NCI-H446 (cell line): ENCODE measurements at regions not wholly inside any gene's neighbourhood (a gene's known extent, or its start where the extent isn't known, plus 50 kb on each side); places are given as distances from the start of the nearest gene placed in this dataset.

Source experiments
- DNase-seq, 2 experiments: peaks; one replicate each; lab custom pipeline; 2025; lab: John Stamatoyannopoulos, UW

DNA sequence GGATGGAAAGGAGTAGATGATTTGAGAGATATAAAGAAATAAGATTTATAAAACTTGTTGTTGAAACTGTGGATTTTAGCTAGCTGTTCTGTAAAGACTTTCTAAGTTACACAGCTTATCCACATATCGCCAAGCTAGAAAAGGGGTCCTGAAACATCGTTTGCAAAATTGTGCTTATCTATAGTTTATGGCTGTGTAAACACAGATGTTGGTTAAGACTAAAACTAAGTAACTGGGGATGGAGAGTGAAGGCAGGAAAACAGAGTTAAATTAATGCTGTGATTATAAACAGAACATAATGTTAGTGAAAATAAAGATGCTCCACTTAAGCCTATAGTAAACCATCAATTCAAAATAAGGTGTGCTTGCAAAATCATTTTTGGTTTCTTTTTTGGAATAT lies 311.3 kb upstream of the DDHD1 start:
- DNase-seq = no peak

DNA sequence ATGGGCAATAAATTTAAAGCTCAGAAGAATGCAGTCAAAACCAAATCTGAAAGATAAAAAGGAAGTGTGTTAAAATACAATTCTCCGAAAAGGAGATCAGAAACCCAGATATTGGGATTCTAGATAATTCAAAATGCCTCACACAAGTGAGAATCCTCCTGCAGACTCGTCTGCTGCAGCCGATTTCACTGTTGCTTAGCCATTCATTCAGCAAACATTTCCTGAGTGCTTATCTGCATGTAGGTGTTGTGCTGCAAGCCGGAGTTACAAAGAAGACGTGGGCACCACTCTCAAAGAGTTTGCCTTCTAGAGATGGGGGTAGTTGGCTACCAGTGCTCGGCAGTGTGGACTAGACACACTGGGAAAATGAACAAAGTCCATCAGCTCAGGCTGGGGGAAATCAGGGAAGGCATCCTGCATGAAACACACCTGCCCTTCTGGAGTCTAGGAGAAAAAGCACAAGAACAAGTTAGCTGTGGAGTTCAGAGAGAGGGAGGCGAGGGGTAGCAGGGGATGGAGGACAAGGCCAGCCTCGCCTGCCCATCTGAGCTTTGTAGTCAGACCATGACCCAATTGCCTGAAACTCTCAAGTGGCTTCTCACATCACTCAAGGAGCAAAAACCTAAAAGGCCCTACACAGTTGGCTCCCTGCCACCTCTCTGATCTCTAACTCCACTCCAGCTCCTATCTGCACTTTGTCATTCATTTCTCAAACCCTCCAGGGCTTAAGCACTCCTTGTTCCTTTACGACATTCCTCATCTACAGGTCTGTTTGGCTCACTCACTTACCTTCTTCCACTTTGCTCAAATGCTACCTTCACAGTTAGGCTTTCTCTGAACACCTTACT lies 310.0 kb upstream of the DDHD1 start:
- DNase-seq = no peak

DNA sequence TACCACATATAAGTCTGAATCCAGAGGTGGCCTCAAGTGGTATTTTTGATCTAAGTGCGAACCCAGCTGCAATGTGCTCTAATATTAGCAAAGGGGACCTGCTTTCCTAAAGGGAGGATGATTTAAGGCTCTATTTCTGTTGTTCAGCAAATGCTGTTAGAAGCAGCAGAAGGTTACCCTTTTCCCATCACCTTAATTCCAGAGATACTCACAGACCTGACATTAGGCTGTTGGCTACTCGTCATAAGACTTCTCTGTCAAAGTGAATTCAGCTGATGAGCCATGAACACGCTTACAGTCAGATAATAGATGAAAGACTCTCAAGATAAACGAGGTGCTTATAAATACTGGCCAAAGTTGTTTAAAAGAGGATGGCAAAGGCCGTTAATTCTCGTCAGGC lies 308.7 kb upstream of the DDHD1 start:
- no peak for DNase-seq

DNA sequence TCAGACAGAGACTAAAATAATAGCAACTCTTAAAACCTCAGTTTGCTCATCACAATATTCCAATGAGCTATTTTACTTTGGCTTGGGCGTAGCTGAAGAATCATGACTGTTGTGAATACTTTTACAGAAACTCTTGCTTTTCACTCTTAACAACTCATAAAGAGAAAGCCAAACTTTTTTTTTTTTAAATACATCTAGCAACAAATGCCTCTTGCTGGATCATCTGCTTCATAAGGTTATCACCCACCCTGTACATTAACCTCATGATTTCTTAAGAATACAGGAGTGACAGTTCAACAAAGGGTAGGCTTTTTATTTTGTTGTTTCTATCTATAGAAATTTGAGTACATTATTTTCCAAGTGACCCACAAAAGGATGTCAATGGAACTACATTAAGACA lies 307.4 kb upstream of the DDHD1 start:
- no peak for DNase-seq

DNA sequence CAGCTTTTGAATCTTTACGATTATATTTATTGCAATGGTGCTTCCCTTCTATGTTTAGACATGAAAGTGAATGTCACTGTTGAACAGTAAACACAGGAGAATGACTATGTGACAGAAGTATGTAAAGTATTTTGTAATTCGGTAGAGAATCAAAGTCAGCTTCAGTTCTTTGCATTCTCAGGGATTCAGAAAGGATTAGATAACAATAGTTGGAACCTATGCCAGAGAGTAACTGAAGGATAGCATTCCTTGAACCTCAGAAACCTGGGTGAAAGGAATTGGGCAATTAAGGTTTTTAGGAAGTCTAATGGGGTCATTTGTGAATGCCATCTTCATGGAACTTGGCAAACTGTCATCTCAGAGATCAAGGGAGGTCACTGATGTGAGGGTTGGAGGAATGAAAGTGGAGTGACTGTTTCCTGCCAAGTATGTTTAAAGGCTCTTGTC lies 305.3 kb upstream of the DDHD1 start:
- DNase-seq = no peak

DNA sequence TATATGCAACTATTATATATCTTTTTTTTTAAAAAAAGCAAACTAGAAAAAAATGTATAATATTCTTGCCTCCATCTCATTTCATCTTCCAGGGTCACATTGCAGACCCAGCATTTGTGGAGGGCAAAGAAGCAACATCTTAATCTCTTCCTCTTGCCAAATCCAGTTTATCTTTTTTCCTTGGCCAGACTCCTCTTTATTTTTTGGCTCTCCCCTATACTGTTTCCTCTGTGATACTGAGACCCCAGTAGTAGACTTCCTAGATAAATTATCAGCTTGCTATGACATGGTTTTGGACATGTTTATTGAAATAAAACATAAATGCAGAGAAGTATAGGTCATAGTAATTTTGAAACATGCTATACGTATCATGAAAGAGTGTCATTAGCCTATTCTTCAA lies 303.8 kb upstream of the DDHD1 start:
- no peak for DNase-seq

DNA sequence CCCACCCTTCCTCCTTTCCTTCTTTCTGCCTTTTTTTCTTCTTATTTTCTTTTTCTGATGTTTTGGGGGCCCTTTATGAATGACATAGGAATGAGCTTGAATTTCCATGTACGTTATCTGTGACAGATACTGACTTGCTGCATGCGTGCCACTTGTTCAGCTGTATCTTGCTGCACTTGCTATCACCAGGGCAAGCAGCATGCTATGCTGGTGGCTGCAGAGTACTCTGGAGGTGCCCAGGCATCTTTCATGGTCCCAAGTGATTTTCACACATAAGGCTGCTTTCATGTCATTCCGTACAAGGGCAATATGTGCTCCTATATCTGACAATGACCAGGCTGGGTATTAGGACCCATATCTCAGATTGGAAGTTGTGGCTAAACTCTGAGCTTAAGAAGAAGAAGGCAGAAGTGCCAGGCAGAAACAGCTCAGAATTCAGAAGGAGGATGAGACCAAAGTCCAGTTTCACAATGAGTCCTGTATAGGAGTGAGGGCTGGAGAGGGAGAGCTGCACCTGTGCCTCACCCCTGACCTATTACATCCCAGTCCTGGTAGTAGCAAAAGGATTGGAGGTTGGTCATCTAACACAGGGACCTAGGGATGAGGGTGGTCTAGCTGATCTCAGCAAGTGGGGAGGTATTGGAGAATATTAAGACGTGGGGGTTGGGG lies 299.0 kb upstream of the DDHD1 start:
- no peak for DNase-seq

DNA sequence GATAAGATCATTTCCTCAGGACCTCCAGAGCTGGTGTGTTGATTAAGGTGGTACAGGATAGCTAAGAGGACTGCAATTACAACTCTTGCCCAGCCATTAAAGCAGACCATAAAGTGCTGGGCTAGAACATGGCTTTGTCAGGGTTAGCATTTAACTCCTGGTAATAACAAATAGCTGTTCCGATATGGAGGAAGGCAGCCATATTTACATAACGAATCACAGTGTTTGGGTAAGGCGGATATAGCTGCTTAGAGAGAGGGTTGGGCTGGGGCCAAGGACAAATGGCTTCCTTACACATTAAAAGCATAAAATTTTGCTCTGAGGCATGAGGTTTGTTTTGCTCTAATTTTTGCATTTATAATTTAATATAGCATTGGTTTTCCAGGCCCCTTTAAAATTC lies 297.7 kb upstream of the DDHD1 start:
- no peak for DNase-seq

DNA sequence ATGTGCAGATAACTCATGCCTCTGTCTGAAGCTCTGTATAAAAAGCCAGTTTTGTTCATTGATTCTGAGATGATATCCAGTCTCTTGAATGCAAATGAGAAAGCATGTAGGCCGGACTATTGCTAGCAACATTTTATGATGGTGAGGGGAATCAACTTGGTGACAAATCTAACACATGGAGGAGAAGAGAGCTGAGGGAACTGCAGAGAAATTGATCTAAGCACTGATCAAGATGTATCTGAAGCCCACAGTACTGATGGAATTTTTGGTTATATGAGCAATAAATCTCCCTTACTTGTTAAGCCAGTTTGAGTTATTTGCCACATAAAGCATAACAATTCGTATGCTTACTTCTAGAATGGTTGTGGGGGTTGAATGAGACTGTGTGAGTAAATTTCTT lies 295.6 kb upstream of the DDHD1 start:
- DNase-seq = no peak

DNA sequence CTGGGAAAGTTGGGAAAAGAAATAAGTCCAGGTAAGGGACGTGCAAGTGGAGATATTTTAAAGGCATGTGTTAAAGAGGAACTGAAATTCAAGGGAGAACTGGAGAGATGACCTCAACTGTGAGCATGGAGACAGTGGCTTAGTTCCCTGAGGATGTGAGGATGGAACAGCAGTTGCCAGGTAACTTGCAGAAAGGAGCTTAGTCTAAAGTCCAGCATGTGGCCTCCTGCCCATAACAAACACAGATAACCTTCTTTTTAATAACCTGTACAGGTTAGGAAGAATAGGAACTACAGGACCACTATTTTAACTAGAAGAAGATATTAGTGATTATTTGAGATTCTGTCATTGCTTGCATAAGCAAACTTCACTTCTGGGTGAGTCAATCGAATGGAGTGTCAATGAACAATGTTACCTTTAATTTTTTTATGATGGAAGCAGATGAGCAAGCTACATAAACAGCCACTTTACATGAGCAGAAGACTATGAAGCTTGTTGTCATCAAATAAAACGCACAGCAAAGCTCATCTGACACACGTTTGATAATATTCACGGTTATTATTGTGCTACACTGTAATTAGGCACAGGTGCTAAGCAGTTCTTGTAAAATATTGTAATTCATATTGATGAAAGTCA lies 291.7 kb upstream of the DDHD1 start:
- DNase-seq = no peak

DNA sequence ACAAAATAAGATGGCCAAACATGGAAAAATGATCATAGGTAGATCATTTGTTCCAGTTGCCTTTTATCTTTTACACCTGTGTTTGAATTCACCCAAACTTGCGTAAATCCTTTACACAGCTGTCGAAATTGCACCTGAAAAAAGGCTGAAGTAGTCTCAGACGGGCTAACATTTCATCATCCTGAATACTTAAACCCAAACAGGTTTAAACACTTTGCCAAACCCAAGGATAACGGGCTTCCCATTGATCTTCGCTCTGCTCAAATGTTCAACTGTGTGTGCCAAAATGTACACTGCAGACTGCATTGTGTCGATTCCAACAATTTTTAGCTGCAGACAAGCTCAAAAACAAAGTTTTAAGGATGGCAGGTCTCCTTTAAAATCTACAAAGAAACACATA lies 288.7 kb upstream of the DDHD1 start:
- no peak for DNase-seq

DNA sequence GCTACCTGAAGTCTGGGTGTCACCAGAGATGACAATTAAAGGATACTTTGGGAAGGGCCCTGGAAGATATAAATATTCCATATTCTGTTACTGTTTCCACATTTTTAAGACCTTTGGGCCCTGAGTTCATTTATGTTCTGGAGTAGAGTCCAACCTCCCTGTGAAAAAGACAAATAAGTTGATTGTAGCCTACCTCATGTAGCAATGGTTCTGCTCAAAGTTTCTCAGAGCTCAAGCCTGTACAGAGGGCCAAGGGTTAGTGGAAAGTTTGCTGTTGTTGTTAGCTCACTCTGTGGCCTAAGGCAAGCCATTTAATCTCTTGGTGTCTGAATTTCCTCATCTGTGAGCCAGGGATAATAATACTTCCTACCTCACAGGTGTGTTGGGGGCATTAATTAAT lies 284.7 kb upstream of the DDHD1 start:
- DNase-seq = no peak

DNA sequence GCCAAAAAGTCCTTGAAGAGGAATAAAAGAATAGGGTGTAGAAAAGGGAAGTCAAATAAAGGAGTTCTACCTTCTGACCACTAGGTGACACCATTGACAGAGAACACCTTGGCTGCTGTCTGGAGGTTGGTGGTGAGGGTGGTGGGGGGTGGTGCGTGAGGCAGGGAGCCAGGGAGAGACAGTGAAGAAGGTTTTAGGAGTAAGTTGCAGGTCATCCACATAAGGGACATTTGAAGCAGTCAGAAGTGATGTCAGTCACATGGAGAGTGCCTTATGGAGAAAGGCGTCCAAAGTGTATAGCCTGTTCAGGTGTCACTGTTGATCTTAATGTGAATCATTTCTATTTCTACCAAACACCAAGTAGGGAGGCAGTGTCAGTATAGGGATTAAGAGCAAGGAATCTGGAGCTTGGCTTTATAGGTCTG lies 279.3 kb upstream of the DDHD1 start:
- peak; percentile 38 to 63 for DNase-seq

DNA sequence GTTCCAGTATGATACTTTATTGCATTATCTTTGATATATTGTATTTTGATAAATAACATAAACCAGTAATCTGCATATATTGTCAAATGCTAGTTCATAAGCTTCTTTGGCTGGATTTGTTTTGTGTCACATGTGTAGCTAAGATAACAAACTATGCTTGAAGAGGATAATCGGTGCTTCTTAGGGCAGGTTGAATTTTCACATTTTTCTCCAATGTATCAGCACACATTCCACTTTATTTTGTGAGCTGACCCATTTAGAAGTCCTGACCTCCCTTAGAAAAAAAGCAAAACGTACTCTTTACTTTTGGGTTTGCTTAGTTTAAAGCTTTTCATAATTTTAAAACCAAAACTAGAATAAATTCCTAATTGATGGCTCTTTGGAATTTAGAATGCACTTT lies 277.7 kb upstream of the DDHD1 start:
- no peak for DNase-seq

DNA sequence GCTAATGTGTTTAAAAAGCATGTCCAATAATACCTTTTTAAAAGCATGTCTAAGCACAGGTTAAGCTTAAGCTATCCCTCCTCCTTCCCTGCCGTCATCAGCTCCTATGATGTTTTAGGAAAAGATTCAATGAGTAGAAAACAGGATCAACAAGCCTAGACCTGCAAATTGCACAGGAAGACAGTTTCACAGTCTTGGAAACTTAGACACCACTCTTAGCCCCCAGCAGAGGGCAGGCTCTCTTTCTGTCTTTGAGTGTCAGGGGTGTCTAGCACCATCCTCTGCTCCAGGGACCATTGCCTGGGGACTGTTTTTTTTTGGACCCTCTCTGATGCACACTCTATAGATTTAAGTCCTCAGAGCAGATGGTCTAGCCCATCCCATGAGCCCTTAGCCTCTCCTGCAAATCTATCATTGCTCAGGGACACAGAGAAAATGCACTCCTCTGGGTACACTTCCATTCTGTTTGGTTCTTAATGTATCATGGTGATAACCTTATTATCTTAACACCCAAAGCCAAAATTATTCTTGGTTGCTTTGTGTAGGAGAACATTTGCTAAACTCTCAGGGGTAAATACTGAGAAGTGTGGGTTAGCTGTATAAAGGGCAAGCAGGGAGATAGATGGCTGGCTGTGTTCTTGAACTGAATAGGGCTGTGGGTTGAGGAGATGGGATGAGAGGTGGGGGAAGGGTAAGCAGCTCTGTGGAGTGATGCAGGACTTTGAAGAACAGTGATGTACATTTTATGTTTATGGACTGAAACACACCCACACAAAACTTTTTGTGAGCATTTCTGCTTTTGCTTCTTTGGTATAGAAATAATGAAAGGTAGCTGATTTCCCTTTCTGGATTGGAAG lies 259.9 kb upstream of the DDHD1 start:
- DNase-seq = peak in 1 of 2 experiments; percentile 41

DNA sequence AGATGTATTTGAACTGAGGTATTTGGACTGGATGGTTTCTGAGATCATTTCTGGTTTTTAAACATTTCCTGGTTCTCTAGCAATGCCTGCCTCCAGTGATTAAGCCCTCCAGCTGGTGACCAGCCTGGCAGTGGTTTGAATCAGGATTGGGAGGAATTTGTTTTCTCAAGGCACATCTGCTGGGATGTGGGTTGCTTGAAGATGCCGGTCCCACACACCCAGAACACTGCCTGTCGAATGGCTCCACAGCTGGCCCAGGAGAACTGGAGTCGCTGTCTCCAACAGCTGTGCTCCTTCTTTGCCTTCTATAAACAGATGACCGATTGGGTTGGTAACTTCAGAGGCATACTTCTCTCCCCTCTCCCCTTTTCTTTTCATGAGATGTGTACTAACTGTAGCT lies 258.0 kb upstream of the DDHD1 start:
- no peak for DNase-seq

DNA sequence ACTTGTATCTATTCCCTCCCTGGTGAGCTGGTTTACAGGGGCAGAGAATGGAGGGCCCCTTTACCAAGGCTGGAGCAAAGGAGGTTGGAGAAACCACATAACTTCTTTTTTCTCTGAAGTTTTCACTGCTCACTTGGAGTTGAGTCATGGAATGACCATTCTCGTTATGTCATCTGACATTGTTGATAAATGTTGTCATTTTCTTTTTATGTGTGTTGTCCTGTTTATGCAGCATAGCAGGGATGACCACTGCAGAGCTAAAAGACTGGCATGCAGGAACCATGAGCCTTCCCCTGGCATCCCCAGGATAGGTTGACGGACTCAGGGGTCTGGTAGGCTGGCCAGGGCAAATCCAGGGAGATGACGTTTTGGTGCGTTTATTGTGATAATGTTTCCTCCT lies 256.8 kb upstream of the DDHD1 start:
- no peak for DNase-seq

DNA sequence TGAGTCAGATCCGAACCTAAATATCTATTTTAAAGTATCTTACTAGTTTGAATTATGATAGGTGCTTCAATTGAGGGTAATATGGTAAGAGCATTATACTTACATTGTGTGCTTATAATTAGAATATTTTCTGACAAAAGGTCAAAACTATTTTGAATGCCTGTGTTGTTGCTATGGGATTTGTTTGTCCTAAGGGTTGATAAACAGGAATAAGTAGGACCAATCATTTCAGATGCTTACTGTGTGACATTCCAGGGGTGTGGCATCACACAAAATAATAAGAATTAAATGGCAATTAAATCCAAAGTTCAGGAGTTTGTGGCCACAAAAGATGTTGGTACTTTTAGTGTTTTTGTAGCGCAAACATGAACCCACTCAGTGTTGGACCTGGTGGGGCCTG lies 256.2 kb upstream of the DDHD1 start:
- no peak for DNase-seq

DNA sequence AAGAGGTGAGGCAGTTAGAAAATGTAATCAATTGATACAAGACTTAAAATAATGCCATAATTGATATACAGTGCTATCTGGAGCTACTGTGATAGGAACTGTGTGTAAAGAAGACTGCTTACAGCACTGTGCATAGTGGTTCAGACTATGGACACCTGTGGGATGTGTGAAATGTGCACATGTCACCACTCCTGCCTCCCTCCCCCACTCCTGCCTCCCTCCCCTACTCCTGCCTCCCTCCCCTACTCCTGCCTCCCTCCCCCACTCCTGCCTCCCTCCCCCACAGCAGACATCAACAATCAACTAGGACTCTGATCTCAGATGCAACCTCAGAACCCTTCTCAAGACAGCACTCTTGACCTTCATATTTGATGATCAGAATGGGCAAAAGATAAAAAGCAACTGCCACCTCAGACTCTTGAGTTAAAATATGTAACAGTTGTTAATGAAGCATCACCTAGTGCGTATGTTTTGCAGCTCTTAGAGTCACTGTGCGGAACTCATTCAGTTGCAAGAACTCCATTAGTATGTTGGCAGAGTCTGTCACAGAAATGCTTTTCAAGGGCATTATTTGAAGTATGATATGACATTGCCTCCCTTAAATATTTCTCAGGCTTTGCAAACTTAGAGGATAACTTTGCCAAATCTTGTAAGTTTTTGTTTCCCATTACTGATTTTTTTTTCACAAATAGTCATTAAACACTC lies 255.2 kb upstream of the DDHD1 start:
- no peak for DNase-seq

DNA sequence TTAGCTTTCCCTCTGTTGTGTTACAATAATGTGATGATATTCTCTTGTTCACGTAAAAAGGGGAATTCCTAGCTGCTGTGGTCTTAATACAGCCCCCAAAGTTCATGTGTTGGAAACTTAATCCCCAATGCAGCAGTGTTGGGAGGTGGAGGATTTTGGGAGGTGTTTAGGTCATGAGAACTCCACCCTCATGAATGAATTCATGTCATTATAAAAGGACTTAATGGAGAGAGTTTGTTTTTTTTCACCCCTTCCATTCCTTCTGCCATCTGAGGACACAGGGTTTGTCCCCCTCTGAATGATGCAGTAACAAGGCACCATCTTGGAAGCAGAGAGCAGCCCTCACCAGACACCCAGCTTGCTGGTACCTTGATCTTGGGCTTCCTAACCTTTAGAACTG lies 253.4 kb upstream of the DDHD1 start:
- no peak for DNase-seq

DNA sequence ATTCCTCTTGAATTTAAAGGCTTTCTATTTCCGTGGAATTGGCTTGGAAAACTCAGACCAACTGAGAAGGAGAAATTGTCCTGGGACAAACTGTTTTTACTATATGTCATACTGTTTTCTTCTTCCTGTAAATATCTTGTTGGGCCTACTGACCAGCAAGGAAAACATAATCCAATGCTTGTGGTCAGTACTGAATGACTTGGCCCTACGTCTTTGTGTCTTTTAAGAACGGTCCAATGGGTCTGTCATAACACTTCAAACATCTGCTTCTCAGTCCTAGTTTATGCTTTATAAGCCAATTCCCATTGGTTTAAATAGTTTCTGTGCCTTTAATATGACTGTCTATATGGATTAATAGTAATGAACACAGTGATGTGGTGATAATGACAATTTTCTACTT lies 248.5 kb upstream of the DDHD1 start:
- no peak for DNase-seq

DNA sequence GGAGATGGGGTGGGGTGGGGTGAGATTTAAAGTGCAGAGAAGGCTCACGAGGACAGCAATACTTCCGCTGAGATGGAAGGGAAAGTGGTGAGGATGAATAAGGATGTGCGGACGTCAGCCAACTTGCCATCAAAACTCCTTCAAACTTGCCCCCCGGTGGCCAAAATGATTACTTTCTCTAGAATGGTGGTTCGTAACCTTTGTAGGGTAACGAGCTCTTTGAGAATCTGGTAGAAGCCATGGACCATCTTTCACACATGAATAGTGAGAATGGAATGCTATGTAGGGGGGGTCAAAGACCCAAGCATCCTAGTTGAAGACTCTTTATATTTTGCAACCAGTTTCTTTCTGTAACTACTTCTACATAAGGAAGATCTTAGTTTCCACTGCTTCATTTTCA lies 245.9 kb upstream of the DDHD1 start:
- peak in 1 of 2 experiments; percentile 2 for DNase-seq
